ENCODE measurements at regions not wholly inside any gene's neighbourhood (a gene's known extent, or its start where the extent isn't known, plus 50 kb on each side); places are given as distances from the start of the nearest gene placed in this dataset.

GRCh38 chrX:26019386-26019785 lies 118.8 kb upstream of the MAGEB18 start:
- TF ChIP-seq POLR2AphosphoS5 (IDR thresholded peaks at IDR 0.05; ENCODE audit: low read length) = no peak
- TF ChIP-seq TARDBP (IDR thresholded peaks at IDR 0.05; ENCODE audit: borderline replicate concordance) = no peak
- TF ChIP-seq ATF2 (IDR thresholded peaks at IDR 0.05; ENCODE audit: low read length) = no peak
- no peak for TF ChIP-seq CTCF (IDR thresholded peaks at IDR 0.05 in 2 of 3, conservative IDR thresholded peaks at IDR 0.05 in 1 of 3; ENCODE audit: control insufficient read depth in 2 of 3, extremely low read depth in 1 of 3, insufficient read depth in 1 of 3, low read depth in 3 of 3, low read length in 3 of 3)
- no peak for TF ChIP-seq GABPA (IDR thresholded peaks at IDR 0.05; ENCODE audit: low read depth)
- no peak for TF ChIP-seq SIN3A (IDR thresholded peaks at IDR 0.05; ENCODE audit: low read depth, low read length)
- no peak for TF ChIP-seq ZSCAN29 (IDR thresholded peaks at IDR 0.05)
- no peak for TF ChIP-seq SP1 (IDR thresholded peaks at IDR 0.05; ENCODE audit: low read depth, low read length)
- no peak for TF ChIP-seq EP300 (IDR thresholded peaks at IDR 0.05; ENCODE audit: borderline replicate concordance in 1 of 2, control insufficient read depth in 1 of 2, low read depth in 2 of 2, low read length in 2 of 2)
- TF ChIP-seq MTA2 (IDR thresholded peaks at IDR 0.05; ENCODE audit: low read depth) = no peak
- no peak for TF ChIP-seq CBFB (IDR thresholded peaks at IDR 0.05; ENCODE audit: low read depth)
- no peak for TF ChIP-seq NBN (IDR thresholded peaks at IDR 0.05)
- no peak for TF ChIP-seq KDM1A (IDR thresholded peaks at IDR 0.05; ENCODE audit: borderline replicate concordance)
